ENCODE measurements at regions not wholly inside any gene's neighbourhood (a gene's known extent, or its start where the extent isn't known, plus 50 kb on each side); places are given as distances from the start of the nearest gene placed in this dataset.

DNA sequence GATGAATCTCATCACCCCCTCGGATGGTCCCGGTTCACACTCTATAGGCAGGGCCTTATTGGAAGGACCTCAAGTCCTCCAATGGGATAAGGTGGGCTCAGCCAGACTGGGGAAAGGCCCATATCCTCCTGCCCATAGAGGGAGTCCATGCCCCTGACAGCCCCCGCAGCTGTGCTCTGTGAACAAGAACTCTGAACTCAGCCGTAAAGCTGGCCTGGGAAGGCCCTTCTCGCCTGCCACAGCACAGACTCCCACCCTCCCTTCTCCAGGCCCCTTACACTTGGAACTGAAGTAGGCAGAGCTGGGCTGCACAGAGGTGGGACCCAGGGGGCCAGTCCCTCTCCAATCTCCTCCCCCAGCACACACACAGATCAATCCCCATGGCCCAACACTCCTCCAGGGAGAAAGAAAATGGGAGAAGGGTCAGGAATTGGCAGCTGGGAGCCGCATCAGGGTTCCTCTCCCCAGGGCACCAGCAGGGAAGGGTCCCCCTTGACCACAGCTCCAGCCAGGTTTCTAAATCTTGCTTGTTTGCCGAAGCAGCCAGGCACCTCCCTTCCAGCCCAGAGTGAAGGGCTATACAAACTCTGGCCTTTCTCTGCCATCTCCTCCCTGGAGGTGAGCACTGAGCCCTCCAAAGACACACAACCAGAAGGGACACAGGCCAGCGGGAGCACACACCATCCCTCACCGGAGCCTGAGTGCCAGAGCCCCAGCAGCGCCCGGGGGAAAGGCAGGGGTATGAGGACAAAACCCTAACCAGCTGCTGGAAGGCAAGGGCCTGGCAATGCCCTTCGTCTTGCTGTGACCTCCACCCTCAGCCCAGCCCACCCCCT is 454.1 kb downstream of the SOX9 start:
- H3K79me2 ChIP-seq (replicated peaks; ENCODE audit: insufficient read depth): no peaks in the 10 kb centered on the region
- peaks cover 14% of the 10 kb centered on the region for H3K4me1 ChIP-seq (ENCODE audit: insufficient read depth)
- H3K9me2 ChIP-seq (ENCODE audit: insufficient read depth): no peaks in the 10 kb centered on the region
- no peak overlapping the region for H3K27ac Mint-ChIP-seq
- peaks cover 11% of the 10 kb centered on the region for H3K27me3 Mint-ChIP-seq (ENCODE audit: insufficient read depth, low read depth, poor library complexity)
- no peaks in the 10 kb centered on the region; the same call in 1 of the 2 replicates for H4K20me1 ChIP-seq (replicated peaks; ENCODE audit: insufficient read depth)
- H3K27ac ChIP-seq (ENCODE audit: low read depth): no peak overlapping the region
- H2AFZ ChIP-seq: no peak overlapping the region
- no peak overlapping the region for H3K4me3 Mint-ChIP-seq
- H3K4me1 Mint-ChIP-seq: peaks cover 25% of the 10 kb centered on the region
- H3K4me2 ChIP-seq: no peak overlapping the region
- no peaks in the 10 kb centered on the region for H3K27me3 ChIP-seq (ENCODE audit: insufficient read depth)
- H3K9me3 Mint-ChIP-seq: no peaks in the 10 kb centered on the region
- ATAC-seq (no peak), DNase-seq (ENCODE audit: low spot score) (no peak)
- no peak overlapping the region for H3K4me3 ChIP-seq
- H3K36me3 ChIP-seq (ENCODE audit: insufficient read depth): no peaks in the 10 kb centered on the region
- no peaks in the 10 kb centered on the region for H3F3A ChIP-seq (replicated peaks; ENCODE audit: low read depth)
- H3K36me3 Mint-ChIP-seq (ENCODE audit: low read depth): no peaks in the 10 kb centered on the region
- TF ChIP-seq CREB1 (CRISPR knock-in tag; IDR thresholded peaks at IDR 0.05; ENCODE audit: low read depth) (no peak), EZH2 (IDR thresholded peaks at IDR 0.05; ENCODE audit: low read depth, unreplicated experiment) (no peak), STAT1 (IDR thresholded peaks at IDR 0.05; ENCODE audit: unreplicated experiment) (no peak), NANOG (IDR thresholded peaks at IDR 0.05; ENCODE audit: borderline replicate concordance) (no peak), ZNF331 (CRISPR knock-in tag; IDR thresholded peaks at IDR 0.05; ENCODE audit: low read depth) (no peak), POLR2AphosphoS5 (IDR thresholded peaks at IDR 0.05; ENCODE audit: low read depth) (no peak), ZNF462 (CRISPR knock-in tag; IDR thresholded peaks at IDR 0.05) (no peak), ZNF114 (CRISPR knock-in tag; IDR thresholded peaks at IDR 0.05) (no peak), EZH2phosphoT487 (IDR thresholded peaks at IDR 0.05; ENCODE audit: unreplicated experiment) (no peak), JUNB (IDR thresholded peaks at IDR 0.05; ENCODE audit: unreplicated experiment) (no peak)
- TF ChIP-seq, protein P1, sequence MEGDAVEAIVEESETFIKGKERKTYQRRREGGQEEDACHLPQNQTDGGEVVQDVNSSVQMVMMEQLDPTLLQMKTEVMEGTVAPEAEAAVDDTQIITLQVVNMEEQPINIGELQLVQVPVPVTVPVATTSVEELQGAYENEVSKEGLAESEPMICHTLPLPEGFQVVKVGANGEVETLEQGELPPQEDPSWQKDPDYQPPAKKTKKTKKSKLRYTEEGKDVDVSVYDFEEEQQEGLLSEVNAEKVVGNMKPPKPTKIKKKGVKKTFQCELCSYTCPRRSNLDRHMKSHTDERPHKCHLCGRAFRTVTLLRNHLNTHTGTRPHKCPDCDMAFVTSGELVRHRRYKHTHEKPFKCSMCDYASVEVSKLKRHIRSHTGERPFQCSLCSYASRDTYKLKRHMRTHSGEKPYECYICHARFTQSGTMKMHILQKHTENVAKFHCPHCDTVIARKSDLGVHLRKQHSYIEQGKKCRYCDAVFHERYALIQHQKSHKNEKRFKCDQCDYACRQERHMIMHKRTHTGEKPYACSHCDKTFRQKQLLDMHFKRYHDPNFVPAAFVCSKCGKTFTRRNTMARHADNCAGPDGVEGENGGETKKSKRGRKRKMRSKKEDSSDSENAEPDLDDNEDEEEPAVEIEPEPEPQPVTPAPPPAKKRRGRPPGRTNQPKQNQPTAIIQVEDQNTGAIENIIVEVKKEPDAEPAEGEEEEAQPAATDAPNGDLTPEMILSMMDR (conservative IDR thresholded peaks at IDR 0.05; ENCODE audit: low read depth in 2 of 2): no peak
- TF ChIP-seq, protein P2, sequence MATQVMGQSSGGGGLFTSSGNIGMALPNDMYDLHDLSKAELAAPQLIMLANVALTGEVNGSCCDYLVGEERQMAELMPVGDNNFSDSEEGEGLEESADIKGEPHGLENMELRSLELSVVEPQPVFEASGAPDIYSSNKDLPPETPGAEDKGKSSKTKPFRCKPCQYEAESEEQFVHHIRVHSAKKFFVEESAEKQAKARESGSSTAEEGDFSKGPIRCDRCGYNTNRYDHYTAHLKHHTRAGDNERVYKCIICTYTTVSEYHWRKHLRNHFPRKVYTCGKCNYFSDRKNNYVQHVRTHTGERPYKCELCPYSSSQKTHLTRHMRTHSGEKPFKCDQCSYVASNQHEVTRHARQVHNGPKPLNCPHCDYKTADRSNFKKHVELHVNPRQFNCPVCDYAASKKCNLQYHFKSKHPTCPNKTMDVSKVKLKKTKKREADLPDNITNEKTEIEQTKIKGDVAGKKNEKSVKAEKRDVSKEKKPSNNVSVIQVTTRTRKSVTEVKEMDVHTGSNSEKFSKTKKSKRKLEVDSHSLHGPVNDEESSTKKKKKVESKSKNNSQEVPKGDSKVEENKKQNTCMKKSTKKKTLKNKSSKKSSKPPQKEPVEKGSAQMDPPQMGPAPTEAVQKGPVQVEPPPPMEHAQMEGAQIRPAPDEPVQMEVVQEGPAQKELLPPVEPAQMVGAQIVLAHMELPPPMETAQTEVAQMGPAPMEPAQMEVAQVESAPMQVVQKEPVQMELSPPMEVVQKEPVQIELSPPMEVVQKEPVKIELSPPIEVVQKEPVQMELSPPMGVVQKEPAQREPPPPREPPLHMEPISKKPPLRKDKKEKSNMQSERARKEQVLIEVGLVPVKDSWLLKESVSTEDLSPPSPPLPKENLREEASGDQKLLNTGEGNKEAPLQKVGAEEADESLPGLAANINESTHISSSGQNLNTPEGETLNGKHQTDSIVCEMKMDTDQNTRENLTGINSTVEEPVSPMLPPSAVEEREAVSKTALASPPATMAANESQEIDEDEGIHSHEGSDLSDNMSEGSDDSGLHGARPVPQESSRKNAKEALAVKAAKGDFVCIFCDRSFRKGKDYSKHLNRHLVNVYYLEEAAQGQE (IDR thresholded peaks at IDR 0.05; ENCODE audit: unreplicated experiment): no peak
- TF ChIP-seq, protein P3, sequence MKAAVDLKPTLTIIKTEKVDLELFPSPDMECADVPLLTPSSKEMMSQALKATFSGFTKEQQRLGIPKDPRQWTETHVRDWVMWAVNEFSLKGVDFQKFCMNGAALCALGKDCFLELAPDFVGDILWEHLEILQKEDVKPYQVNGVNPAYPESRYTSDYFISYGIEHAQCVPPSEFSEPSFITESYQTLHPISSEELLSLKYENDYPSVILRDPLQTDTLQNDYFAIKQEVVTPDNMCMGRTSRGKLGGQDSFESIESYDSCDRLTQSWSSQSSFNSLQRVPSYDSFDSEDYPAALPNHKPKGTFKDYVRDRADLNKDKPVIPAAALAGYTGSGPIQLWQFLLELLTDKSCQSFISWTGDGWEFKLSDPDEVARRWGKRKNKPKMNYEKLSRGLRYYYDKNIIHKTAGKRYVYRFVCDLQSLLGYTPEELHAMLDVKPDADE (IDR thresholded peaks at IDR 0.05): no peak

All from GM23338 (cell line).